22Rv1 (cell line): ENCODE measurements at regions not wholly inside any gene's neighbourhood (a gene's known extent, or its start where the extent isn't known, plus 50 kb on each side); places are given as distances from the start of the nearest gene placed in this dataset.

Experiments used
- H3K27ac ChIP-seq: fragments of 450-650 bp; 2 replicates; pipeline ENCODE4 v1.5.1; 2017
- CTCF ChIP-seq: fragments of 450-650 bp; IDR thresholded peaks from 2 replicates; pipeline ENCODE4 v1.5.1; 2017; ENCODE audit warnings: mild to moderate bottlenecking
- ZFX ChIP-seq: fragments of 450-650 bp; IDR thresholded peaks from 2 replicates; pipeline ENCODE4 v1.6.1; 2017; ENCODE audit warnings: antibody characterized with exemption, borderline replicate concordance

GRCh38 chr14:80059041-80059440 lies 152.3 kb downstream of the DIO2 start:
- H3K27ac ChIP-seq, result no peak overlapping the region
- TF ChIP-seq CTCF (no peak), ZFX (no peak)

GRCh38 chr14:80056497-80056801 lies 154.9 kb downstream of the DIO2 start:
- no peak overlapping the region for H3K27ac ChIP-seq
- TF ChIP-seq CTCF (peak; percentile 36), ZFX (no peak)

- no peak overlapping the region for H3K27ac ChIP-seq
- no peak for TF ChIP-seq ZFX
- peak; percentile 79 for TF ChIP-seq CTCF
Observed at GRCh38 chr14:80055667-80056496, 155.4 kb downstream of the DIO2 start.

GRCh38 chr14:80055226-80055625 lies 156.1 kb downstream of the DIO2 start:
- no peak for TF ChIP-seq CTCF
- H3K27ac ChIP-seq, result no peak overlapping the region

- TF ChIP-seq CTCF, result no peak
- no peak overlapping the region for H3K27ac ChIP-seq
Observed at GRCh38 chr14:80054020-80054419, 157.3 kb downstream of the DIO2 start.

- TF ChIP-seq CTCF, result no peak
- no peak for TF ChIP-seq ZFX
- H3K27ac ChIP-seq, result no peak overlapping the region
Observed at GRCh38 chr14:80049055-80049454, 162.2 kb downstream of the DIO2 start.

- TF ChIP-seq CTCF, result no peak
- no peak for TF ChIP-seq ZFX
- no peak overlapping the region for H3K27ac ChIP-seq
Observed at GRCh38 chr14:80047761-80048160, 163.5 kb downstream of the DIO2 start.
